DND-41 (cell line): ENCODE measurements at regions not wholly inside any gene's neighbourhood (a gene's known extent, or its start where the extent isn't known, plus 50 kb on each side); places are given as distances from the start of the nearest gene placed in this dataset.

Experiments used
- CTCF ChIP-seq: IDR thresholded peaks from 2 replicates; pipeline ENCODE4 v1.5.1; 2012; ENCODE audit warnings: borderline replicate concordance, low read length, moderate library complexity, mild to moderate bottlenecking; ENCODE audit not compliant: poor library complexity, severe bottlenecking; ENCODE audit errors: extremely low read depth
- EZH2 ChIP-seq: IDR thresholded peaks from 3 replicates; pipeline ENCODE4 v1.6.1; 2012; ENCODE audit warnings: borderline replicate concordance, low read depth, mild to moderate bottlenecking, moderate library complexity, low read length, inconsistent platforms; ENCODE audit not compliant: severe bottlenecking

GRCh38 chr17:70584255-70584654, 414.9 kb downstream of the KCNJ2 start:
- TF ChIP-seq CTCF (no peak), EZH2 (no peak)
